ENCODE measurements at regions not wholly inside any gene's neighbourhood (a gene's known extent, or its start where the extent isn't known, plus 50 kb on each side); places are given as distances from the start of the nearest gene placed in this dataset.

DNA sequence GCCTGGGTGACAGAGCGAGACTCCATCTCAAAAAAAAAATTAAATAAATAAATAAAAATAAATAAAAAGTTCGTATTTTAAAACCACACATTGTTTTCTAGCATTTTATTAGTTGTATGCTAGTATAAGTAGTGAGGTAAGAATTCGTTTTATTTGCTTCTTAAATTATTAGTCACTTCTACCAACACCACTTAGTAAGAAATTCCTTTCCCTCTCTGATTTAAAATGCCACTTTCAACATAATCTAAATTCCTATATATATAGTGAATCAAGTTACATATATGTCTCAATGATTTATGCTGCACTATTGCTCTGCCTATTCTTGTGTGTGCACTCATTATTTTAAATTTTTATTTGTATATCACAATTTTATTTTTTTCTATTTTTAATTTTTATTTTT, 72.1 kb downstream of the MAGEC1 start:
- H3K4me1 Mint-ChIP-seq: no peaks in the 10 kb centered on the region
- Histone ChIP-seq H3K4me2 (no peak overlapping the region), H3K4me3 (no peak overlapping the region), H3K27me3 (ENCODE audit: insufficient read depth) (no peaks in the 10 kb centered on the region), H4K20me1 (replicated peaks; ENCODE audit: insufficient read depth) (no peaks in the 10 kb centered on the region), H3K27ac (ENCODE audit: low read depth) (no peak overlapping the region), H3F3A (replicated peaks; ENCODE audit: low read depth) (no peaks in the 10 kb centered on the region), H3K4me1 (ENCODE audit: insufficient read depth) (no peaks in the 10 kb centered on the region), H2AFZ (no peak overlapping the region), H3K9me2 (ENCODE audit: insufficient read depth) (no peaks in the 10 kb centered on the region), H3K79me2 (replicated peaks; ENCODE audit: insufficient read depth) (no peaks in the 10 kb centered on the region), H3K36me3 (ENCODE audit: insufficient read depth) (no peaks in the 10 kb centered on the region)
- DNase-seq (ENCODE audit: low spot score): no peak
- no peaks in the 10 kb centered on the region for H3K27me3 Mint-ChIP-seq (ENCODE audit: insufficient read depth, low read depth, poor library complexity)
- H3K9me3 Mint-ChIP-seq: no peaks in the 10 kb centered on the region
- no peak for TF ChIP-seq CREB1 (CRISPR knock-in tag; IDR thresholded peaks at IDR 0.05; ENCODE audit: low read depth)
- TF ChIP-seq POLR2AphosphoS5 (IDR thresholded peaks at IDR 0.05; ENCODE audit: low read depth): no peak
- TF ChIP-seq ZNF114 (CRISPR knock-in tag; IDR thresholded peaks at IDR 0.05): no peak
- TF ChIP-seq STAT1 (IDR thresholded peaks at IDR 0.05; ENCODE audit: unreplicated experiment): no peak
- no peak for TF ChIP-seq ZNF462 (CRISPR knock-in tag; IDR thresholded peaks at IDR 0.05)
- TF ChIP-seq CTCF (conservative IDR thresholded peaks at IDR 0.05; ENCODE audit: low read depth in 2 of 2): no peak
- TF ChIP-seq NANOG (IDR thresholded peaks at IDR 0.05; ENCODE audit: borderline replicate concordance): no peak
- TF ChIP-seq EZH2phosphoT487 (IDR thresholded peaks at IDR 0.05; ENCODE audit: unreplicated experiment): no peak
- TF ChIP-seq EZH2 (IDR thresholded peaks at IDR 0.05; ENCODE audit: low read depth, unreplicated experiment): no peak
- TF ChIP-seq, protein P1, sequence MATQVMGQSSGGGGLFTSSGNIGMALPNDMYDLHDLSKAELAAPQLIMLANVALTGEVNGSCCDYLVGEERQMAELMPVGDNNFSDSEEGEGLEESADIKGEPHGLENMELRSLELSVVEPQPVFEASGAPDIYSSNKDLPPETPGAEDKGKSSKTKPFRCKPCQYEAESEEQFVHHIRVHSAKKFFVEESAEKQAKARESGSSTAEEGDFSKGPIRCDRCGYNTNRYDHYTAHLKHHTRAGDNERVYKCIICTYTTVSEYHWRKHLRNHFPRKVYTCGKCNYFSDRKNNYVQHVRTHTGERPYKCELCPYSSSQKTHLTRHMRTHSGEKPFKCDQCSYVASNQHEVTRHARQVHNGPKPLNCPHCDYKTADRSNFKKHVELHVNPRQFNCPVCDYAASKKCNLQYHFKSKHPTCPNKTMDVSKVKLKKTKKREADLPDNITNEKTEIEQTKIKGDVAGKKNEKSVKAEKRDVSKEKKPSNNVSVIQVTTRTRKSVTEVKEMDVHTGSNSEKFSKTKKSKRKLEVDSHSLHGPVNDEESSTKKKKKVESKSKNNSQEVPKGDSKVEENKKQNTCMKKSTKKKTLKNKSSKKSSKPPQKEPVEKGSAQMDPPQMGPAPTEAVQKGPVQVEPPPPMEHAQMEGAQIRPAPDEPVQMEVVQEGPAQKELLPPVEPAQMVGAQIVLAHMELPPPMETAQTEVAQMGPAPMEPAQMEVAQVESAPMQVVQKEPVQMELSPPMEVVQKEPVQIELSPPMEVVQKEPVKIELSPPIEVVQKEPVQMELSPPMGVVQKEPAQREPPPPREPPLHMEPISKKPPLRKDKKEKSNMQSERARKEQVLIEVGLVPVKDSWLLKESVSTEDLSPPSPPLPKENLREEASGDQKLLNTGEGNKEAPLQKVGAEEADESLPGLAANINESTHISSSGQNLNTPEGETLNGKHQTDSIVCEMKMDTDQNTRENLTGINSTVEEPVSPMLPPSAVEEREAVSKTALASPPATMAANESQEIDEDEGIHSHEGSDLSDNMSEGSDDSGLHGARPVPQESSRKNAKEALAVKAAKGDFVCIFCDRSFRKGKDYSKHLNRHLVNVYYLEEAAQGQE (IDR thresholded peaks at IDR 0.05; ENCODE audit: unreplicated experiment): no peak
- TF ChIP-seq ETS1 (IDR thresholded peaks at IDR 0.05): no peak
- no peak for TF ChIP-seq JUNB (IDR thresholded peaks at IDR 0.05; ENCODE audit: unreplicated experiment)
- TF ChIP-seq ZNF331 (CRISPR knock-in tag; IDR thresholded peaks at IDR 0.05; ENCODE audit: low read depth): no peak
- H3K4me3 Mint-ChIP-seq: no peak overlapping the region
- no peak overlapping the region for H3K27ac Mint-ChIP-seq
- H3K36me3 Mint-ChIP-seq (ENCODE audit: low read depth): no peaks in the 10 kb centered on the region
- no peak for ATAC-seq

Data from GM23338 (cell line).